K562 (cell line): ENCODE measurements at regions not wholly inside any gene's neighbourhood (a gene's known extent, or its start where the extent isn't known, plus 50 kb on each side); places are given as distances from the start of the nearest gene placed in this dataset.

ENCODE experiments used
- POLR2AphosphoS5 ChIP-seq: IDR thresholded peaks from 2 replicates; pipeline ENCODE4 v1.6.1; 2011; ENCODE audit warnings: mild to moderate bottlenecking, low read depth, low read length, moderate library complexity; ENCODE audit not compliant: control insufficient read depth, insufficient read depth
- RAD21 ChIP-seq, 2 experiments: fragments of 250-450 bp in 1 of 2; fragments of 450-650 bp in 1 of 2; sonication (Bioruptor Pico) in 1 of 2; formaldehyde crosslinking in 1 of 2; IDR thresholded peaks in 1 of 2; conservative IDR thresholded peaks in 1 of 2; 2 replicates each; pipeline versions ENCODE4 v1.4.0 to v1.8.0; 2020 to 2022; ENCODE audit warnings: mild to moderate bottlenecking in 2 of 2, moderate library complexity in 1 of 2
- ZFPM2 ChIP-seq: fragments of 250-450 bp; sonication (Bioruptor Pico); IDR thresholded peaks from 2 replicates; pipeline ENCODE4 v1.5.1; 2022; ENCODE audit warnings: mild to moderate bottlenecking

GRCh38 chr9:84153885-84154284 is 173.3 kb downstream of the RMI1 start:
- TF ChIP-seq RAD21 (CRISPR knock-in tag; conservative IDR thresholded peaks at IDR 0.05 in 1 of 2, IDR thresholded peaks at IDR 0.05 in 1 of 2) (no peak), ZFPM2 (CRISPR knock-in tag) (no peak), POLR2AphosphoS5 (no peak)
